Neural crest cell (in vitro differentiated cells): ENCODE measurements at regions not wholly inside any gene's neighbourhood (a gene's known extent, or its start where the extent isn't known, plus 50 kb on each side); places are given as distances from the start of the nearest gene placed in this dataset.

ENCODE experiments used
- DNase-seq: peaks from one replicate; pipeline ENCODE4 v3.0.0; 2021; ENCODE audit warnings: low read depth, mixed read lengths, low spot score
- H3K27ac Mint-ChIP-seq: one replicate; pipeline ENCODE4 v1.8.0; 2021; ENCODE audit warnings: mild to moderate bottlenecking, mixed read lengths; ENCODE audit not compliant: unreplicated experiment
- H3K27me3 Mint-ChIP-seq: 2 replicates; pipeline ENCODE4 v1.8.0; 2021; ENCODE audit warnings: low read depth, mild to moderate bottlenecking, mixed read lengths
- H3K36me3 Mint-ChIP-seq: 2 replicates; pipeline ENCODE4 v1.8.0; 2021; ENCODE audit warnings: low read depth, mild to moderate bottlenecking, mixed read lengths
- H3K4me1 Mint-ChIP-seq: 2 replicates; pipeline ENCODE4 v1.8.0; 2021; ENCODE audit warnings: mixed read lengths
- H3K4me3 Mint-ChIP-seq: one replicate; pipeline ENCODE4 v1.8.0; 2021; ENCODE audit warnings: mild to moderate bottlenecking, mixed read lengths
- H3K9me3 Mint-ChIP-seq: 2 replicates; pipeline ENCODE4 v1.8.0; 2021; ENCODE audit warnings: mixed read lengths
- CTCF ChIP-seq: fragments of 200-600 bp; sonication (generic); conservative IDR thresholded peaks from 2 replicates; pipeline ENCODE4 v1.5.0; 2021; ENCODE audit warnings: antibody characterized with exemption, mild to moderate bottlenecking

GRCh38 chr15:27639595-27639994 is 459.5 kb downstream of the OCA2 start:
- no peak for TF ChIP-seq CTCF
- Mint-ChIP-seq H3K27me3 (no peaks in the 10 kb centered on the region), H3K4me3 (no peak overlapping the region), H3K4me1 (no peaks in the 10 kb centered on the region), H3K36me3 (peaks cover 4% of the 10 kb centered on the region), H3K27ac (no peak overlapping the region), H3K9me3 (peaks cover 25% of the 10 kb centered on the region)
- DNase-seq: no peak

GRCh38 chr15:27638958-27639357 is 460.2 kb downstream of the OCA2 start:
- TF ChIP-seq CTCF: no peak
- Mint-ChIP-seq H3K4me1 (no peaks in the 10 kb centered on the region), H3K4me3 (no peak overlapping the region), H3K27me3 (no peaks in the 10 kb centered on the region), H3K27ac (no peak overlapping the region), H3K36me3 (peaks cover 4% of the 10 kb centered on the region), H3K9me3 (peaks cover 23% of the 10 kb centered on the region)
- DNase-seq: no peak

- Mint-ChIP-seq H3K4me3 (no peak overlapping the region), H3K27me3 (no peaks in the 10 kb centered on the region), H3K36me3 (no peaks in the 10 kb centered on the region), H3K9me3 (peaks cover 4% of the 10 kb centered on the region), H3K4me1 (no peaks in the 10 kb centered on the region), H3K27ac (no peak overlapping the region)
- no peak for TF ChIP-seq CTCF
- DNase-seq: no peak
Observed at GRCh38 chr15:27635916-27636315, 463.2 kb downstream of the OCA2 start.

- Mint-ChIP-seq H3K4me3 (no peak overlapping the region), H3K36me3 (peaks cover 13% of the 10 kb centered on the region), H3K27me3 (no peaks in the 10 kb centered on the region), H3K4me1 (peaks cover 4% of the 10 kb centered on the region), H3K27ac (no peak overlapping the region), H3K9me3 (peaks cover 15% of the 10 kb centered on the region)
- no peak for DNase-seq
- no peak for TF ChIP-seq CTCF
Observed at GRCh38 chr15:27628486-27628885, 470.6 kb downstream of the OCA2 start.

GRCh38 chr15:27627623-27628022 is 471.5 kb downstream of the OCA2 start:
- Mint-ChIP-seq H3K4me1 (peaks cover 4% of the 10 kb centered on the region), H3K36me3 (peaks cover 13% of the 10 kb centered on the region), H3K27me3 (no peaks in the 10 kb centered on the region), H3K4me3 (no peak overlapping the region), H3K9me3 (peaks cover 15% of the 10 kb centered on the region), H3K27ac (no peak overlapping the region)
- TF ChIP-seq CTCF: no peak
- no peak for DNase-seq
